GM18517 (cell line): ENCODE measurements at regions not wholly inside any gene's neighbourhood (a gene's known extent, or its start where the extent isn't known, plus 50 kb on each side); places are given as distances from the start of the nearest gene placed in this dataset.

Source experiments
- ATAC-seq: cut with Tn5 transposase; IDR thresholded peaks from one replicate; pipeline ENCODE4 v1.9.1; 2021; ENCODE audit warnings: mild to moderate bottlenecking, moderate library complexity; ENCODE audit not compliant: unreplicated experiment

GRCh38 chr5:143694357-143694756 lies 117.6 kb upstream of the HMHB1 start:
- ATAC-seq = no peak

GRCh38 chr5:143693651-143694252 lies 118.2 kb upstream of the HMHB1 start:
- ATAC-seq = peak; percentile 82

GRCh38 chr5:143692342-143692741 lies 119.6 kb upstream of the HMHB1 start:
- ATAC-seq = no peak

GRCh38 chr5:143691945-143692290 lies 120.0 kb upstream of the HMHB1 start:
- no peak for ATAC-seq

- ATAC-seq = no peak
Observed at GRCh38 chr5:143691287-143691944, 120.5 kb upstream of the HMHB1 start.

- no peak for ATAC-seq
Observed at GRCh38 chr5:143687604-143688003, 124.4 kb upstream of the HMHB1 start.

- ATAC-seq = no peak
Observed at GRCh38 chr5:143685246-143685815, 126.6 kb upstream of the HMHB1 start.

- ATAC-seq = no peak
Observed at GRCh38 chr5:143683459-143683858, 128.5 kb upstream of the HMHB1 start.

- ATAC-seq = no peak
Observed at GRCh38 chr5:143682929-143683386, 129.0 kb upstream of the HMHB1 start.

GRCh38 chr5:143682246-143682905 lies 129.6 kb upstream of the HMHB1 start:
- ATAC-seq = no peak

GRCh38 chr5:143680672-143681259 lies 131.2 kb upstream of the HMHB1 start:
- no peak for ATAC-seq

GRCh38 chr5:143679777-143680176 lies 132.2 kb upstream of the HMHB1 start:
- ATAC-seq = no peak

- no peak for ATAC-seq
Observed at GRCh38 chr5:143678148-143678905, 133.6 kb upstream of the HMHB1 start.

- ATAC-seq = no peak
Observed at GRCh38 chr5:143677403-143677802, 134.6 kb upstream of the HMHB1 start.

GRCh38 chr5:143676802-143677201 lies 135.2 kb upstream of the HMHB1 start:
- ATAC-seq = no peak

- ATAC-seq = no peak
Observed at GRCh38 chr5:143674469-143674786, 137.5 kb upstream of the HMHB1 start.

- ATAC-seq = no peak
Observed at GRCh38 chr5:143673676-143674468, 138.1 kb upstream of the HMHB1 start.

GRCh38 chr5:143672806-143673205 lies 139.2 kb upstream of the HMHB1 start:
- no peak for ATAC-seq

- ATAC-seq = no peak
Observed at GRCh38 chr5:143671674-143672569, 140.0 kb upstream of the HMHB1 start.
